HG03135 (cell line): ENCODE measurements at regions not wholly inside any gene's neighbourhood (a gene's known extent, or its start where the extent isn't known, plus 50 kb on each side); places are given as distances from the start of the nearest gene placed in this dataset.

Experiments
- ATAC-seq: cut with Tn5 transposase; IDR thresholded peaks from one replicate; pipeline ENCODE4 v1.9.1; 2021; ENCODE audit warnings: mild to moderate bottlenecking, moderate library complexity; ENCODE audit not compliant: unreplicated experiment

- ATAC-seq: no peak
Measured at GRCh38 chr18:59760212-59760611, 63.0 kb upstream of the CCBE1 start.

- ATAC-seq: no peak
Measured at GRCh38 chr18:59758837-59759236, 61.6 kb upstream of the CCBE1 start.

- no peak for ATAC-seq
Measured at GRCh38 chr18:59758106-59758505, 60.9 kb upstream of the CCBE1 start.

GRCh38 chr18:59752666-59753065, 55.4 kb upstream of the CCBE1 start:
- ATAC-seq: no peak

- ATAC-seq: no peak
Measured at GRCh38 chr18:59751186-59751585, 54.0 kb upstream of the CCBE1 start.

- ATAC-seq: no peak
Measured at GRCh38 chr18:59748628-59749360, 51.6 kb upstream of the CCBE1 start.
